HEK293 (cell line): ENCODE measurements at regions not wholly inside any gene's neighbourhood (a gene's known extent, or its start where the extent isn't known, plus 50 kb on each side); places are given as distances from the start of the nearest gene placed in this dataset.

Experiments
- CTCF ChIP-seq: fragments of 450-650 bp; formaldehyde crosslinking; IDR thresholded peaks from 2 replicates; pipeline ENCODE4 v1.5.1; 2016; ENCODE audit warnings: missing biosample characterization, missing genetic modification characterization
- GLIS2 ChIP-seq: fragments of 450-650 bp; formaldehyde crosslinking; IDR thresholded peaks from 2 replicates; pipeline ENCODE4 v1.5.1; 2016; ENCODE audit warnings: missing biosample characterization, missing genetic modification characterization
- PRDM1 ChIP-seq: fragments of 450-650 bp; formaldehyde crosslinking; IDR thresholded peaks from 2 replicates; pipeline ENCODE4; 2016; ENCODE audit warnings: missing biosample characterization, missing genetic modification characterization
- SP2 ChIP-seq: fragments of 450-650 bp; formaldehyde crosslinking; IDR thresholded peaks from 2 replicates; pipeline ENCODE4 v1.5.1; 2016; ENCODE audit warnings: missing biosample characterization, missing genetic modification characterization
- YY1 ChIP-seq: fragments of 450-650 bp; formaldehyde crosslinking; IDR thresholded peaks from 2 replicates; pipeline ENCODE4 v1.5.1; 2018; ENCODE audit warnings: missing biosample characterization, missing genetic modification characterization
- ZBTB26 ChIP-seq: fragments of 450-650 bp; formaldehyde crosslinking; optimal IDR thresholded peaks from 2 replicates; pipeline ENCODE3; 2016; ENCODE audit warnings: missing biosample characterization, mild to moderate bottlenecking, missing genetic modification characterization
- ZNF24 ChIP-seq: fragments of 450-650 bp; formaldehyde crosslinking; IDR thresholded peaks from 2 replicates; pipeline ENCODE4 v1.5.1; 2016; ENCODE audit warnings: missing biosample characterization, missing genetic modification characterization
- ZNF324 ChIP-seq: fragments of 450-650 bp; formaldehyde crosslinking; IDR thresholded peaks from 2 replicates; pipeline ENCODE4 v1.5.1; 2016; ENCODE audit warnings: missing biosample characterization, missing genetic modification characterization
- ZNF391 ChIP-seq: fragments of 450-650 bp; formaldehyde crosslinking; IDR thresholded peaks from 2 replicates; pipeline ENCODE4 v1.5.1; 2016; ENCODE audit warnings: low read depth, missing biosample characterization, missing genetic modification characterization, borderline replicate concordance
- ZNF394 ChIP-seq: fragments of 450-650 bp; formaldehyde crosslinking; IDR thresholded peaks from 2 replicates; pipeline ENCODE4 v1.5.1; 2016; ENCODE audit warnings: missing biosample characterization, missing genetic modification characterization, mild to moderate bottlenecking, moderate library complexity, borderline replicate concordance
- TF ChIP-seq, protein P1 (sequence below): fragments of 450-650 bp; formaldehyde crosslinking; IDR thresholded peaks from 2 replicates; pipeline ENCODE4 v1.5.1; 2016; ENCODE audit warnings: missing biosample characterization, missing genetic modification characterization

- TF ChIP-seq ZNF24 (no peak), CTCF (tag by site-specific recombination) (no peak), YY1 (tag by site-specific recombination) (no peak), ZNF391 (tag by site-specific recombination) (no peak), GLIS2 (no peak), SP2 (no peak), PRDM1 (no peak), ZNF324 (tag by site-specific recombination) (no peak), ZBTB26 (no peak), ZNF394 (tag by site-specific recombination) (no peak)
- TF ChIP-seq, protein P1, sequence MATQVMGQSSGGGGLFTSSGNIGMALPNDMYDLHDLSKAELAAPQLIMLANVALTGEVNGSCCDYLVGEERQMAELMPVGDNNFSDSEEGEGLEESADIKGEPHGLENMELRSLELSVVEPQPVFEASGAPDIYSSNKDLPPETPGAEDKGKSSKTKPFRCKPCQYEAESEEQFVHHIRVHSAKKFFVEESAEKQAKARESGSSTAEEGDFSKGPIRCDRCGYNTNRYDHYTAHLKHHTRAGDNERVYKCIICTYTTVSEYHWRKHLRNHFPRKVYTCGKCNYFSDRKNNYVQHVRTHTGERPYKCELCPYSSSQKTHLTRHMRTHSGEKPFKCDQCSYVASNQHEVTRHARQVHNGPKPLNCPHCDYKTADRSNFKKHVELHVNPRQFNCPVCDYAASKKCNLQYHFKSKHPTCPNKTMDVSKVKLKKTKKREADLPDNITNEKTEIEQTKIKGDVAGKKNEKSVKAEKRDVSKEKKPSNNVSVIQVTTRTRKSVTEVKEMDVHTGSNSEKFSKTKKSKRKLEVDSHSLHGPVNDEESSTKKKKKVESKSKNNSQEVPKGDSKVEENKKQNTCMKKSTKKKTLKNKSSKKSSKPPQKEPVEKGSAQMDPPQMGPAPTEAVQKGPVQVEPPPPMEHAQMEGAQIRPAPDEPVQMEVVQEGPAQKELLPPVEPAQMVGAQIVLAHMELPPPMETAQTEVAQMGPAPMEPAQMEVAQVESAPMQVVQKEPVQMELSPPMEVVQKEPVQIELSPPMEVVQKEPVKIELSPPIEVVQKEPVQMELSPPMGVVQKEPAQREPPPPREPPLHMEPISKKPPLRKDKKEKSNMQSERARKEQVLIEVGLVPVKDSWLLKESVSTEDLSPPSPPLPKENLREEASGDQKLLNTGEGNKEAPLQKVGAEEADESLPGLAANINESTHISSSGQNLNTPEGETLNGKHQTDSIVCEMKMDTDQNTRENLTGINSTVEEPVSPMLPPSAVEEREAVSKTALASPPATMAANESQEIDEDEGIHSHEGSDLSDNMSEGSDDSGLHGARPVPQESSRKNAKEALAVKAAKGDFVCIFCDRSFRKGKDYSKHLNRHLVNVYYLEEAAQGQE = no peak
Observed at GRCh38 chr5:172550096-172550765, 90.8 kb upstream of the NEURL1B start.
